Transverse colon (tissue), 4 donors: ENCODE measurements at regions not wholly inside any gene's neighbourhood (a gene's known extent, or its start where the extent isn't known, plus 50 kb on each side); places are given as distances from the start of the nearest gene placed in this dataset.

Experiments used
- DNase-seq: peaks from one replicate; pipeline ENCODE4 v3.0.0-alpha.2; 2019
- H3K27ac ChIP-seq, 4 donors: fragments of 200-600 bp; sonication (generic); 2 replicates each; pipeline ENCODE4 v1.5.1; 2016 to 2018; ENCODE audit warnings: inconsistent platforms in 4 of 4
- H3K27me3 ChIP-seq: fragments of 200-600 bp; sonication (generic); 2 replicates; pipeline ENCODE4 v1.5.1; 2017; ENCODE audit warnings: inconsistent platforms
- H3K36me3 ChIP-seq, 4 donors: fragments of 200-600 bp; sonication (generic); 2 replicates each; pipeline ENCODE4 v1.5.1; 2017 to 2019; ENCODE audit warnings: inconsistent platforms in 4 of 4
- H3K4me1 ChIP-seq, 4 donors: fragments of 200-600 bp; sonication (generic); 2 replicates each; pipeline ENCODE4 v1.5.1; 2017 to 2020; ENCODE audit warnings: inconsistent platforms in 4 of 4
- H3K4me3 ChIP-seq, 4 donors: fragments of 200-600 bp; sonication (generic); 1 replicate in 1 of 4; 2 replicates in 3 of 4; pipeline versions ENCODE4 v1.5.1 to v1.6.1; 2017 to 2019; ENCODE audit warnings: inconsistent platforms in 4 of 4
- H3K9me3 ChIP-seq, 2 donors: fragments of 200-600 bp; sonication (generic); 2 replicates each; pipeline ENCODE4 v1.5.1; 2017 to 2019; ENCODE audit warnings: inconsistent platforms in 2 of 2
- EP300 ChIP-seq: sonication (generic); formaldehyde crosslinking; IDR thresholded peaks from one replicate; pipeline ENCODE4 v1.6.1; 2017; ENCODE audit warnings: antibody characterized with exemption, low read depth
- POLR2A ChIP-seq: fragments of 450-650 bp; IDR thresholded peaks from one replicate; pipeline ENCODE4 v1.6.1; 2016; ENCODE audit warnings: antibody characterized with exemption, mild to moderate bottlenecking, moderate library complexity
- POLR2AphosphoS5 ChIP-seq, 3 donors: sonication (generic); formaldehyde crosslinking; IDR thresholded peaks; one replicate each; pipeline ENCODE4 v1.6.1; 2016; ENCODE audit warnings: antibody characterized with exemption in 3 of 3
- WGBS, 2 donors: methylation state at CpG; one replicate each; pipeline ENCODE4 v1.1.5; 2018; ENCODE audit warnings: low coverage in 1 of 2; 5-methylcytosine and 5-hydroxymethylcytosine counted together
- in situ Hi-C, 4 donors: fragments of 200-750 bp; cut with MboI; loops; one replicate each; pipeline versions ENCODE4 v1.15.0 to v1.15.1; 2017; ENCODE audit warnings: low sequenced_read_pairs in 3 of 4, low pct_ligation_motif_present in 1 of 4, low pct_unique_long_range_greater_than_20kb in 1 of 4
- intact Hi-C: fragments of 100-400 bp; cut with DNase I; formaldehyde crosslinking; loops from one replicate; pipeline ENCODE4 v1.15.1; 2023; ENCODE audit warnings: low total_unique reads
- TF ChIP-seq, protein P1 (sequence below), 5 experiments: fragments of 200-600 bp in 3 of 5; fragments of 450-650 bp in 2 of 5; sonication (generic) in 3 of 5; IDR thresholded peaks; 1 replicate in 2 of 5; 2 replicates in 3 of 5; pipeline ENCODE4 v1.5.1; 2016 to 2017; ENCODE audit warnings: antibody characterized with exemption in 5 of 5, inconsistent platforms in 3 of 5, mild to moderate bottlenecking in 2 of 5, moderate library complexity in 1 of 5

GRCh38 chr9:75669721-75670120 is 220.8 kb upstream of the PCSK5 start:
- peaks cover 0 to 13% (median 5%) of the 10 kb centered on the region in 4 donors for H3K4me1 ChIP-seq
- H3K27me3 ChIP-seq = no peaks in the 10 kb centered on the region
- TF ChIP-seq EP300 (no peak), POLR2AphosphoS5 (IDR thresholded peaks at IDR 0.05) (no peak), POLR2A (no peak)
- TF ChIP-seq, protein P1, sequence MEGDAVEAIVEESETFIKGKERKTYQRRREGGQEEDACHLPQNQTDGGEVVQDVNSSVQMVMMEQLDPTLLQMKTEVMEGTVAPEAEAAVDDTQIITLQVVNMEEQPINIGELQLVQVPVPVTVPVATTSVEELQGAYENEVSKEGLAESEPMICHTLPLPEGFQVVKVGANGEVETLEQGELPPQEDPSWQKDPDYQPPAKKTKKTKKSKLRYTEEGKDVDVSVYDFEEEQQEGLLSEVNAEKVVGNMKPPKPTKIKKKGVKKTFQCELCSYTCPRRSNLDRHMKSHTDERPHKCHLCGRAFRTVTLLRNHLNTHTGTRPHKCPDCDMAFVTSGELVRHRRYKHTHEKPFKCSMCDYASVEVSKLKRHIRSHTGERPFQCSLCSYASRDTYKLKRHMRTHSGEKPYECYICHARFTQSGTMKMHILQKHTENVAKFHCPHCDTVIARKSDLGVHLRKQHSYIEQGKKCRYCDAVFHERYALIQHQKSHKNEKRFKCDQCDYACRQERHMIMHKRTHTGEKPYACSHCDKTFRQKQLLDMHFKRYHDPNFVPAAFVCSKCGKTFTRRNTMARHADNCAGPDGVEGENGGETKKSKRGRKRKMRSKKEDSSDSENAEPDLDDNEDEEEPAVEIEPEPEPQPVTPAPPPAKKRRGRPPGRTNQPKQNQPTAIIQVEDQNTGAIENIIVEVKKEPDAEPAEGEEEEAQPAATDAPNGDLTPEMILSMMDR (IDR thresholded peaks at IDR 0.05) = no peak
- intact Hi-C loops = no loop called here
- in situ Hi-C loops = no loop called here
- H3K9me3 ChIP-seq = peaks cover 0 to 3% of the 10 kb centered on the region in 2 donors
- H3K36me3 ChIP-seq = no peaks in the 10 kb centered on the region
- no peak overlapping the region for H3K4me3 ChIP-seq
- DNase-seq = no peak
- 33 to 38% methylated on average over 1 to 2 of the region's 2 CpGs for WGBS, 2 donors
- no peak overlapping the region for H3K27ac ChIP-seq

- no peaks in the 10 kb centered on the region for H3K27me3 ChIP-seq
- H3K4me1 ChIP-seq = peaks cover 0 to 11% (median 5%) of the 10 kb centered on the region in 4 donors
- no peaks in the 10 kb centered on the region for H3K36me3 ChIP-seq
- no peak overlapping the region for H3K4me3 ChIP-seq
- in situ Hi-C loops = no loop called here
- intact Hi-C loops = no loop called here
- TF ChIP-seq POLR2AphosphoS5 (IDR thresholded peaks at IDR 0.05) = no peak
- TF ChIP-seq, protein P1 (IDR thresholded peaks at IDR 0.05) = no peak
- H3K9me3 ChIP-seq = peaks cover 0 to 3% of the 10 kb centered on the region in 2 donors
- 48 to 75% methylated on average over 1 of the region's 1 CpG for WGBS, 2 donors
- no peak for DNase-seq
- no peak overlapping the region for H3K27ac ChIP-seq
Observed at GRCh38 chr9:75671354-75671753, 219.1 kb upstream of the PCSK5 start.

DNA sequence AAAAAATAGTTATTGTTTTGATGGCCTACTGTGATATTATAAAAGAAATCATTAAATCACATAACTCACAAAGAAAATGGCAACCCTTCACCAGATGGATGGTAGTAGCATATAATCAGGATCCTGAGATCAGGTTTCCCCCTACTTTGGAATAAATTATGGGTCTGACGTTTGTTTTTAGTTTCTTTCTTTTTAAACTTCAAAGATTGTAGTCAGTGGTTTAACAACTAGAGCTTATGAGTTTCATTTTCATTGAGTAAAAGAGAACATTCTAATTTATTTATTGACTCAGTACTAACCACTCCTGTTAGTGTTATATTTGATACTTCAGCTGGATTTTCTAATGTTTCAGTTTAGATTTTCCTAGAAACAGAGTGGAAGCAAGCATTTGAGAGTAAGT is 218.0 kb upstream of the PCSK5 start:
- Histone ChIP-seq H3K36me3 (no peaks in the 10 kb centered on the region), H3K27me3 (no peaks in the 10 kb centered on the region), H3K9me3 (peaks cover 0 to 3% of the 10 kb centered on the region in 2 donors), H3K27ac (no peak overlapping the region), H3K4me1 (peaks cover 0 to 11% (median 5%) of the 10 kb centered on the region in 4 donors), H3K4me3 (no peak overlapping the region)
- intact Hi-C loops = no loop called here
- DNase-seq = no peak
- in situ Hi-C loops = no loop called here
- WGBS, 2 donors = 34 to 46% methylated on average over 1 of the region's 1 CpG
- TF ChIP-seq EP300 = no peak
- no peak for TF ChIP-seq POLR2AphosphoS5 (IDR thresholded peaks at IDR 0.05)
- TF ChIP-seq, protein P1 (IDR thresholded peaks at IDR 0.05) = no peak
- TF ChIP-seq POLR2A = no peak

DNA sequence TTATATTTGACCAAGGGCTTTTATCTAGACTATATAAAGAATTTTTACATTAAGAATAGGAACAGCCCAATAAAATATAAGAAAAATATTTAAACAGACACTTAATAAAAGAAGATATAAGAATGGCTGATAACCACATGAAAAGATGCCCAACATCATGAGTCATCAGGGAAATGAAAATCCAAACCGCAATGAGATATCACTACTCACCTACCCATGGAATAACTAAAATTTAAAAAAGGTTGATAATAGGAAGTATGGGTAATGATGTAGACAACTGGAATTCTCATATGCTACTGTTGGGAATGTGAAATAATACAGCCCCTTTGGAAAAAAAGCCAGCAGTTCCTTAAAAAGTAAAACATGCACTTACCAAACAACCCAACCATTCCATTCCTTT is 206.9 kb upstream of the PCSK5 start:
- Histone ChIP-seq H3K4me1 (no peaks in the 10 kb centered on the region), H3K27ac (no peak overlapping the region), H3K9me3 (no peaks in the 10 kb centered on the region), H3K36me3 (no peaks in the 10 kb centered on the region), H3K27me3 (no peaks in the 10 kb centered on the region), H3K4me3 (no peak overlapping the region)
- 91 to 95% methylated on average over 1 of the region's 1 CpG for WGBS, 2 donors
- TF ChIP-seq EP300 (no peak), POLR2AphosphoS5 (IDR thresholded peaks at IDR 0.05) (no peak)
- intact Hi-C loops (no loop called here), in situ Hi-C loops (no loop called here)
- DNase-seq = no peak

GRCh38 chr9:75685062-75685461 is 205.4 kb upstream of the PCSK5 start:
- Histone ChIP-seq H3K9me3 (no peaks in the 10 kb centered on the region), H3K36me3 (no peaks in the 10 kb centered on the region), H3K4me3 (no peak overlapping the region), H3K27ac (no peak overlapping the region), H3K4me1 (no peaks in the 10 kb centered on the region), H3K27me3 (no peaks in the 10 kb centered on the region)
- no peak for DNase-seq
- in situ Hi-C loops = no loop called here
- 48% methylated on average over 4 of the region's 4 CpGs; no CpG with 5 or more reads in 1 of the 2 donors for WGBS, 2 donors
- intact Hi-C loops = no loop called here
- TF ChIP-seq POLR2AphosphoS5 (IDR thresholded peaks at IDR 0.05) (no peak), POLR2A (no peak), EP300 (no peak)
- TF ChIP-seq, protein P1 (IDR thresholded peaks at IDR 0.05) = no peak
